Skin epidermis (tissue), 12 donors: ENCODE measurements at regions not wholly inside any gene's neighbourhood (a gene's known extent, or its start where the extent isn't known, plus 50 kb on each side); places are given as distances from the start of the nearest gene placed in this dataset.
A peak's percentile ranks its signal among the peaks of the same experiment; 100 is the strongest.

Experiments used
- H3K27ac ChIP-seq, 21 experiments: fragments of 200-600 bp; sonication (generic) in 11 of 21; one replicate each; pipeline ENCODE4 v1.5.0; 2020; ENCODE audit warnings: mild to moderate bottlenecking in 3 of 21, inconsistent platforms in 2 of 21, moderate library complexity in 2 of 21
- H3K4me3 ChIP-seq, 7 experiments: fragments of 200-600 bp; sonication (generic) in 2 of 7; one replicate each; pipeline ENCODE4 v1.5.0; 2020; ENCODE audit warnings: inconsistent platforms in 2 of 7, mild to moderate bottlenecking in 2 of 7, moderate library complexity in 1 of 7

DNA sequence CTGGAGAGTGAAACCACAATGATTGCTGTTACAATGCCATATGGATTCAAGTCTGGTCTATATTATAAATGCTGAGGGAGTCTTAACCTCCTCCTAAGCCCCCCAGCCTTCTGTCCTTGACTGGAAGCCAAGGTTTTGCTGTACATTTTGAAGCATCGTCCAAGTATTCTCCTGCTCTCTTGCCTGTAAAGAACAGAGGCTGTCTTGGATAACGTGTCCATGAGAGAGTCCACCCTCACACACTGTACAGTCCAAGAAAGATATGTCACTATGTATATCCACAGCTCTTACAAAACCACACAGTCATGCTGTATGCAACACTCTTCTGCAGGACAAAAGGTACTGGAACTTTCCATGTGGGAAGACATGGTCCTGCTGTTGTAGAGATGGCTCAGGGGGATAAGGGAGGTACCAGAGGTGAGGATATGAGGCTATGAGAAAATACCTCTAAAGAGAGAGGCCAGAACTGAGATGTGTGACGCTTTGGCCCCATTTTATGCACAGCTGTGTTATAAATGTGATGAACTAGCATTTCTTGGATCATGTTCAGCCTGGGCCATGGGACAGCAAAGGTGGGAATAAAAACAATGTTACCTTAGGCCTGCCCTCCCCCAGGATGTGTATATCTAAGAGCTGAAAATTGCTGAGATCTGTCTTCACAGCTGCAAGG is 678.6 kb downstream of the IQCM start:
- H3K27ac ChIP-seq, result no peak overlapping the region
- H3K4me3 ChIP-seq, result no peak overlapping the region

DNA sequence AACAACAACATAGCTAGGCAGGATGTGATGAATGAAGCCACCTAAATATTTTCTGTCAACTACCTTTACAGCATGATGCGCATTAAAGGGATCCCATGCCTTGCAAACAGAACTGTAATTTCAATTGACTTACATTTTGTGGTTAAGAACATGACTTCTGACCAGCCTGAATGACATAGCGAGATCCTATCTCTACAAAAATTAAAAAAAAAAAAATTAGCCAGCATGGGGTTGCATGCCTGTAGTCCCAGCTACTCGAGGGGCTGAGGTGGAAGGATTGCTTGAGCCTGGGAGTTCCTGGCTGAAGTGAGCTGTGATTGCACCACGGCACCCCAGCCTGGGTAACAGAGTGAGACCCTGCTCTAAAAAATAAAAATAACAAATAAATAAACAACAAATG is 680.6 kb downstream of the IQCM start:
- no peak overlapping the region for H3K27ac ChIP-seq
- H3K4me3 ChIP-seq, result no peak overlapping the region

DNA sequence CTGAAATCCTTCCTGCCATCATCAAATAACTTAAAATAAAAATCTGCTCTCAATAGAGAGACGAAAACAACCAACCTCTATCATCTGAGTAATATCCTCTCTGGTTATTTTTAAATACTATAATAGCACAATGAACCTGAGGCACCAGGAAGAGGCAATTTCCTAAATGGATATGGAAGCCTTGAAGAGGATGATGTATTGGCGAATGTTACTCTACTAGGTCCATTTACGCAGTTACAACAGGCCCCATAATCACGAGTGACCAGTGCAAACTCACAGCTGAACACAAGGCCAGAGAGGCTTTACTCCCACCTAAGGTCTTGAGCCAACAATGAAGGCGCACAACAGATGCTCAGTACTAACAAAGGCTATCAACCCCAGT is 678.8 kb upstream of the NR3C2 start:
- Histone ChIP-seq H3K4me3 (no peak overlapping the region), H3K27ac (no peak overlapping the region)

DNA sequence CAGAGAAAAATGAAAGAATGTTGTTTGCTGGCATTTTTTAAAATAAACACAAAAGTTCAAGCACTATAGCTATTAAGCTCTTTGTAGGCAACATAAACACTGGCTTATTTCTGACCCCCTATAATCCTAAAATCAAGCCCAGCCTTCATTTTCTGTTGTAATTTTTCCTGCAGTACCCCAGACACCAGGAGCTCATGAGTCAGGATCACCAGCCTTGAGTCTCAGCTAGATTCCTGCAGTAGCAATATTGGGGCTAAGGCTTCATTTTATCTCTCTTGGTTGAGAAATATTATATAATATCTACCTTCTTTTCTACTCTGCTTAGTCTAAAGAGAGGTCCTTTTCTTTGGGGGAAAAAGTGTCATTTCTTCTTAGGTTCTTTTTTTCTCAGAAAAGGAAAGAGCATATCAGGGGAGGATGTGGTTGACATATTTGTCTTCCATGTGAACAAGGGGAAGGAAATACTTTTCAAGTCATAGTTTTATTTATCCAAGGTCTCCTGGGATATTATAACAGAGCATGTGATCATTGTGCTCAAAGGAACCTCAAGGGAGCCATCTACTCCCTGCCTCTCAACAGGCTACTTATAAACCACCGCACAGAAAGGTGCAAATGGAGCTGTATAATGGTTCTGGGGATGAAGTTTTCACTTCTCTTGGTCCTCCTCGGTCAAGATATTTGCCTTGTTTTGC is 678.3 kb upstream of the NR3C2 start:
- H3K4me3 ChIP-seq, result no peak overlapping the region
- no peak overlapping the region for H3K27ac ChIP-seq

DNA sequence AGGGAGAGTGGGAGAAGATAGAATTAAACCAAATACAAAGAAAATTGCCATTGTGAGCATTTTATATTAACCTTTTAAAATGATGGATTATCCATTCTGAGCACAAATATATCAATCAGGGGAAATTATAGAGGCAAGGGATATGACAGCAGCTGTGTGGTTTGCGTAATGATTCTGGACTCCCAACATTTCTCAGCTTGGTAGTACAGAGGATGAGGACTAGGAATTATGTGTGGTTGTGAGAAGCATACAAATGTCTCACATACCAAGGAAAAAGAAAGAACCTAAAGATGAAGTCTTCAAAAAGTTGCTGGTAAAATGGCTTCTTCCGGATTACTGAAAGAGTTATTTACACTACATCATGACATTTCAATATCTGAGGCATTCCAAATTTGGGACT is 674.6 kb upstream of the NR3C2 start:
- Histone ChIP-seq H3K4me3 (no peak overlapping the region), H3K27ac (no peak overlapping the region)

DNA sequence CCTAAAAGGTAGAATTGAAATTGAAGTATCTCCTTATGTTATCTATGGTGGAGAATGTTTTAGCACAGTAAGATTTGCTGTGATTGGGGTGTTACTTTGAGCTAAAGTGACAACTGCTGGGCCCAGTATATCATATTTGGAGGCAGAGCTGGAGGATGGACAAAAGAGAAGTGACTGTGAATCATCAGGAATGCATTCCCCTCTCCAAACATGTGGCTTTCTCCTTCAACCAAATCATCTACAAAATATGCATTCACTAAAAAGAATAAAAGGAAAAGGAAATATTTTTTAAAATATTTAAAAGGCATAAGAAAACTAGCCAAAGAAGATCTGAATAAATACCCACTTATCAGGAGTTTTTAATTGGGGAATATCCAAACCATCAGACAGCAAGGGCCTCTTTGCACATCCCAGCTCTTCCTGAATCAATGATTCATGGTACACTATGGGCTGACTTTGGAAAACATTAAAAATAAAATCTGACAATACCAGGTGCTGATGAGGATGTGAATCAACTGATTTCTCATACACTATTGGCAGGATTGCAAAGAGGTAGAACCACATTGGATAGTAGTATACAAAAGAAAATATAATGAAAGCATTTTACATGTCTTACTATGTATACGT is 671.7 kb upstream of the NR3C2 start:
- peak overlapping the region in 2 of 21 experiments; percentile 11 to 54 for H3K27ac ChIP-seq
- H3K4me3 ChIP-seq, result no peak overlapping the region

DNA sequence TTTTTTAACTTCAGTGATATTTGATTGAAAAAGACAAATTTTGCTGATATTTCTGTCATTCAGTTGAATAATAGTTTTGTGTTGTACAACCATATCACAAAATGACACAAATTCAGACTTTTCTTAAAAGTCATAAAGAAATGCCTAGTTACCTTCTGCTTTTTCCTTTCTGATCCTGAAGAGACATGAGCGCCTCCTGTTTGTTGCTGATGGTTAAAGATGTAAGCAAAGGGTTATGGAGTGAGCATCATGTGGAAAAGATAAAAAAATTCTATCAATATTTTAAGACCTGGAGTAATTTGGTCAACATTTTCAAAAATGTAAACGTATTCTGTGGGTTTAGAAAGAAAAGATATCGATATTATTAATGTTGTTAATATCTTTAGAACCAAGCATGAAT is 669.9 kb upstream of the NR3C2 start:
- H3K4me3 ChIP-seq, result no peak overlapping the region
- no peak overlapping the region for H3K27ac ChIP-seq

DNA sequence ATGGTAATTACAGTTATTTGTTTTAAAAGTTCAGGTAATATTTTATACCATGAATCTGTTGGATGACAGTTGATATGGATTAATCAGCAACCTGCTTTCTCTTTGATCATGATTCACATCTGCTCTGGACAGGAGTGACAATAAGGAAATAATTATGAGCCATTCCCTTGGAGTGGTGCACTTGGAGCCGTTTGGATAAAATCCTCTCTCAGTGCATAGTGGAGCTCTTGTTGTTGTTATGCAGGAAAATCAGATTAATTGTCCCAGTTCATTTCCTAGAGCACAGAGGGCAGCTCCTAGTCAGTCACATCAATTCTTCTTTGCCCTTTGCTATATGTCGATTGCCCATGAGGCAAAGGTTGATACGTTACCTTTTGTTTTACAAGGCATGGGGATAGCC is 668.3 kb upstream of the NR3C2 start:
- Histone ChIP-seq H3K4me3 (no peak overlapping the region), H3K27ac (no peak overlapping the region)

DNA sequence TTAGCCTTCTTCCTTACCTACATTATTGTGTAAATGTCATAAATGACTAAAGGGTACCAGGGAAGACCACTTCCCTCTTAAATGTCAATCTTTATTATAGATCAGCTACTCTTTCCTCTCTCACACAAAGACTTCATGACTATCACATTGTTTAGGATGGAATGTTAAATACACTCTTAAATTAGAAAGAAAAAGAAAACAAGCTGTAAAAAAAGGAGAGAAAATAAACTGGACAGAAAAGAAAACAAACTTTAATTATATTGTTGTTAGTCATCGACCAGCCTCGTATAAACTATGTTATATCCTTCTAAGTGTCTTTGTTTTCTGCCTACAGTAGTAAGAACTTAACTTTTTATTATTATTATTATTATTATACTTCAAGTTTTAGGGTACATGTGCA is 666.4 kb upstream of the NR3C2 start:
- H3K4me3 ChIP-seq, result no peak overlapping the region

DNA sequence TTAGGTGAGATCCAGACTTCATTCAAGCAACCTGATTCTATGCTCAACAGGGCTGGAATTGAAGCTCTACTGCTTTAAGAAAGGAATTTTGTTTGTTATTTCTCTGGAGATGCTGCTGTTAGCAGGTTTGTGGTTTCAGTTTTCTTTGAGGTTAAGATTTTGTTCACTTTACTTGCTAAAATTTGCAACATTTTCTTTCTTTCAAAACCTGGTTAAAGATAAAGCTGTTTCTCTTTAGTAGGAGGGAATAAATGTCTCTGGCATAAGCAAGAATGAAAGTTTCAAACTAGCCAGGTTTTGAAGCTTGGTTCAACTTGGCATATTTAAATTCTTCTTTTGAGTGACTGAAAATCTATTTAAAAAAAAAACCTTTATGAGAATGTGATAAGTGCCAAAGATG is 660.6 kb upstream of the NR3C2 start:
- no peak overlapping the region for H3K4me3 ChIP-seq
- H3K27ac ChIP-seq, result peak overlapping the region in 1 of 21 experiments; percentile 25

More for the DNA sequence above, 666.4 kb upstream of the NR3C2 start:
- no peak overlapping the region for H3K27ac ChIP-seq

DNA sequence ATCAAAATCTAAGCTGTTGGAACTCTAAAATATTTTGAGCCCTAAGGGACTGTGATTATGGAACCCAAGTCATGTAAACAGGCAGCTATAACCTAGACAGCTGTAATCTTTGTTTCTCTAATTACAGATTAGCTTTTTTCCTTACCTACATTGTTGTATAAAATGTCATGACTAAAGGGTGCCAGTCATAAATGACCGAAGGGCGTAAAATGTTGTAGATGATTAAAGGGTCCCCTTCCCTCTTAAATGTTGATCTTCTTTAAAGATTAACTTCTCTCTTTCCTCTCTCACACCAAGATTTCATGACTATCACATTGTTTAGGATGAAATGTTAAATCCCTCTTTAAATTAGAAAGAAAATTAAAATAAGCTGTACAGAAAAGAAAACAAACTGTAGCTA is 659.4 kb upstream of the NR3C2 start:
- Histone ChIP-seq H3K4me3 (no peak overlapping the region), H3K27ac (no peak overlapping the region)

DNA sequence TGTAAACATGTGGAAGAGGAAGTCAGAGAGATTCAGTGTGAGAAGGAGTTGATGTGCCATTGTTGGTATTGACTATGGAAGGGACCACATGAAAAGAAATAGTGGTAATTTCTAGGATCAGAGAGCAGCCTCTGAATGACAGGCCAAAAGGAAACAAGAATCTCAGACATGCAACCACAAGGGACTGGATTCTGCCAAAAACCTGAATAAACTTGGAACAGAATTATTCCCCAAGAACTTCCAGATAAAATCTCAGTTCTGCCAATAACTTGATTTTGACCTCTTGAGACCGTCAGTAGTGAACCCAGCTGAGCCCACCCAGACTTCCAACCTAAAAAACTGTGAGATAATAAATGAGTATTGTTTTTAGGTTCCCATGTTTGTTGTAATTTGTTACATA is 653.6 kb upstream of the NR3C2 start:
- no peak overlapping the region for H3K4me3 ChIP-seq
- H3K27ac ChIP-seq, result no peak overlapping the region

DNA sequence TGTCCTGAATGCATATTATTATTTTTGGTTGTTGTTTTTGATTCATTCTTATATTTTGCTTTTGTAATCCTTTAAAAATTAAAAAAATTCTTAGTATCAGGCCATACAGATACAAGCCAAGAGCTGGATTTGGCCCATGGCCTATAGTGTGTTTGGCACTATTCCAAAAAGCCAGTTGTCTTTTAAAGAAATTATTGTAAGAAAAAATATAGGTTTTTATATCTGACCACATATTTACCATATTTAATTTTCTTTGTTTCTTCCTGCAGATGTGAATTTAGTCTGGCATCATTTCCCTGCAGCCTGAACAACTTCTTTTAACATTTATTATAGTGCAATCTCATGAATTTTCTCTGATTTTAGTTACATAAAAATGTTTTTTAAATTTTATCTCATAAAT is 652.8 kb upstream of the NR3C2 start:
- no peak overlapping the region for H3K27ac ChIP-seq
- no peak overlapping the region for H3K4me3 ChIP-seq

DNA sequence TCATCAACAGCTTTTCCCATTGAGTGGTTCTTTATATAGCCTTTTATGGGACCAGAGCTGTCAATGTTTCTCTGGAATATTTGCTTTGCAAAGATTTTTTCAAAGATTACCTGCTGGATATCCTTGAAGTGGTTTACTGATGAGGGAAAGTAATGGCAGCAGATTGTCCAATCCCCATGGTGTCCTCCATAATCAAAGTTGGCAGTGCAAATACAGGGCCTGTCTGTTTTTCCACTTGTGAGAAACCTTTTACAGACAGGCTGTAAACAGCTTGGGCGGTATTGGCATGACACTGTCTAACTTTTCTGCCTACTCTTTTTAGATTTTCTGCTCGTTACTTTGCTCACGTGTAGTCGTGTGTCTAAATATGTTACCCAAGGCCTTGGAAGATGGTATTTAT is 641.9 kb upstream of the NR3C2 start:
- Histone ChIP-seq H3K4me3 (no peak overlapping the region), H3K27ac (no peak overlapping the region)

DNA sequence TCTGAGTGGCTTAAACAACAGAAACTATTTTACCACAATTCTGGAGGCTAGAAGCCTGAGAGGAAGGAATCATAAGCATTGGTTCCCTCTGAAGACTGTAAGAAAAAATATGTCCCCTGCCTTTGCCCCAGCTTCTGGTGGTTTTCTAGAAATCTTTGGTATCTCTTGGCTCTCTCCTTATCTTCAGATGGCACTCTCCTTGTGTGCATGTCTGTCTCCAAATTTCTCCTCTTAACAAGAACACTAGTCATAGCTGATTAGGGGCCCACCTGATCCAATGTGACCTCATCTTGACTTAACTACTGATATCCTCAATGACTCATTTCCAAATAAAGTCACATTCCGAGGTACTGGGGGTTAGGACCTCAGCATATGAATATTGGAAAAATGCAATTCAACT is 635.0 kb upstream of the NR3C2 start:
- no peak overlapping the region for H3K4me3 ChIP-seq
- no peak overlapping the region for H3K27ac ChIP-seq

DNA sequence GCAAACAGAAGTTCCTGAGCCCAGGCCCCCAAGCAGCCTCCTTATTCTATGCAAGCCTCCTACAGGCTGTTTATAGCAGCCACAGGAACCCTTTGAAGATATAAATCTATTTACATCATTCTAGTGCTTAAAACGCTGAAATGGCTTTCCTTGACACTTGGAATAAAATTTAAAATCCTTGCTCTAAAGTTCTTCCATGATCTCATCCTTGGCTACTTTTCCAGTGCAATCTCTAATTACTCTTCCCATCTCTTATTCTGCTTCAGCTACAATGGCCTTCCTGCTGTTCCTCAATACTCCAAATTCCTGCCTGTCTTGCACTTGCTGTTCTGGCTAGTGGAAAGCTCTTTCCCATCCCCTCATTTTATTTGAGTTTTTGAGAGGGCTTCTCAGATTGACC is 634.2 kb upstream of the NR3C2 start:
- H3K4me3 ChIP-seq, result no peak overlapping the region
- H3K27ac ChIP-seq, result no peak overlapping the region

DNA sequence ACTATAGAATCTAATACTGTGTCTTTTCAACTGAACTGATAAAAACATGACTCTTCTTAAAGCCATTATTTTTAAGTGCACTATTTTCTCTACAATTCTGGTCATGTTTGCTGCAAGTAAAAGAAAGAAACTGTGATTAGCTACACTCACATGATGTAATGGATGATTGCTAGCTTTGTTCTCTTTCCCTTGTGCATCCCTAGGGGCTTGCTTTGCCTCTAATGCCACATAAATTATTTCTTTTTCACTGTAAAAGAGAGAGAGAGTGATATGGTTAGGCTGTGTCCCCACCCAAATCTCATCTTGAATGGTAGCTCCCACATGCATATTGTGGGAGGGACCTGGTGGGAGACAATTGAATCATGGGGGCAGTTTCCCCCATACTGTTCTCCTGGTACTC is 630.2 kb upstream of the NR3C2 start:
- H3K4me3 ChIP-seq, result no peak overlapping the region
- H3K27ac ChIP-seq, result no peak overlapping the region

DNA sequence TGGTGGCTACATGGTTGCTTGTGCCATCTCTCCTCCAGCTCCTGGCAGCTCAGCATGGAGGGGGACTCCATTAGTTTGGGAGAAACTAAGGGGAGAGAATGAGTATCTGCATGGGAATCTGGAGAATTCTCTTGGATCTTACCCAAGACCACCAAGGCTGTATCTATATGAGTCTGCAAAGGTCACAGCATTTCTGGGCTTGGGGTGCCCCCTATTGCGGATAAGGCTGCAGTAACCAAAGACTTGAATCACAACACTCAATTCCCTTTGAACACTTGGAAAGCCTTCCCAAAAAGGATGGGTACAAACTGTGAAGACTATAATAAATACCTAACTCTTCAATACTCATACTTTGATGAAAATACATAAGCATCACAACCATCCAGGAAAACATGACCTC is 623.5 kb upstream of the NR3C2 start:
- Histone ChIP-seq H3K4me3 (no peak overlapping the region), H3K27ac (no peak overlapping the region)

DNA sequence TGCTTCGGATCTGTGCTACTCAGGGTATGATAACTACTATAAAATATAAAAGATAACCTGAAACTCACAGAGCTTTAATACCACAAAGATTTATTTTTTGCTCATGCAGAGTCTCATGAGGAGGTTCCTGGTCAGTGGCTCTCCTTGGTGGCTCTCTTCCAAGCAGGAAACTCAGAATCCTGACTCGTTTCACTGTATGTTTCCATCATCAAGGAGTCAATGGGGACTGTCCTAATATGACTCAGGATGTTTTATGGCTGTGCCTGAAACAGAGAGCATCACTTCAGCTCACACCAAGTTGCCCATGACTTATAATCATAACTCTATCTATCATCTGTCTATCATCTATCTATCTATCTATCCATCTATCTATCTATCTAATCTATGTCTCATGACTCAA is 620.8 kb upstream of the NR3C2 start:
- Histone ChIP-seq H3K27ac (no peak overlapping the region), H3K4me3 (no peak overlapping the region)

DNA sequence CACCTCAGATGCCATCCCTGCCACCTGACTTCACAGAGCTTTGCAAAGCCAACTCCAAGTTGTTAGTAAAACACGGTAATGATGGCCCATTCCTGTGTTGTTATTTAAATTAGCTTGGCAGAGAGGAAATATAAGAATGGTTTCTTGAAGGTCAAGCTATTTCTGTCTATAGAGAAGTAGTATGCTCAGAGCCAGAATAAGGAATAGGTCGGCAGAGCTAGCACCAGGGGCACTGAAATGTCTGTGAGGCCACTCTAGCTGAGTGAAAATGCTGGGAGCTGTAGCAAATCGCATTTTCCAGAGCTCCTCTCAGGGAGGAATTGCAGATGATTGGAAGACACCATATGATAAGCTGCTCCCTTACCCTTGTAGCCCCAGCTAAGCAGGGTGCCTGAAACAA is 615.4 kb upstream of the NR3C2 start:
- Histone ChIP-seq H3K27ac (no peak overlapping the region), H3K4me3 (no peak overlapping the region)

DNA sequence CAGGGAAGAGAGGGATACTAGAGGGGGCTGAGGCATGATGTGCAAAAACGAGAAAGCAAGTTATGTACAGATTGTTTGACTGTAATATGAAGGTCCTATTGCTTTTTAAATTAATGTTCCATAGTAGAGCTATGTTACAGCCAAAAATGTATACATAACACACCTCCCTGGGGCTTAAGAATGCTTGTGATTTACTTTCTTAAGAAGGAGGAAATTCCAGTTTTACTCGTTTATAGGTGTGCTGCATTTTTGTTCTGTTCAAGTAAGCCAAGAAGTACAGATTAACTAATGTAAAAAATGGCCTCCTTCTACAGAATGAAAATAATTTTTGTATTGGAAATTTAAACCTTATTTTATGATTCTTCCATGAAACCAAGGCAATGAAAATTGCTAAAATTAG is 614.4 kb upstream of the NR3C2 start:
- H3K27ac ChIP-seq, result no peak overlapping the region
- no peak overlapping the region for H3K4me3 ChIP-seq

DNA sequence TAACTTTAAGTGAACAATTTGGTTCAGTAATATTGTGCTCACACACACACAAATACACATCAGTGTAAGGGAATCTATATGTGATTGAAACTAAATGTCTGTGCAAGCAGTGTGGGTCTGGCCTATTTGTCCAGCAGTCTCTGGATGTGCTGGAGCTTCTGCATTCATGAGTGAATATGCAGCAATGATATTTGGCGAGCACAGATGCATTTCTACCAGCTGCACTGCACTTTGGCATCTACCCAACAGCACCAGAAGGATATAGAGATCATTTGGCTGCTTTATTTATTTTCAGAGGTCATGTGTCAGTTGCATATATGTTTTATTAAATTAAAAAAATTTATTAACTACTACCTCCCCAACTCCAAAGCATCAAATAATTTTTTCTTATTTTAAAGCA is 613.4 kb upstream of the NR3C2 start:
- H3K27ac ChIP-seq, result no peak overlapping the region
- no peak overlapping the region for H3K4me3 ChIP-seq
